CD8-positive, alpha-beta memory T cell (primary cell): ENCODE measurements at regions not wholly inside any gene's neighbourhood (a gene's known extent, or its start where the extent isn't known, plus 50 kb on each side); places are given as distances from the start of the nearest gene placed in this dataset.

Source experiments
- CTCF ChIA-PET: fragments of 350-600 bp; sonication (Branson Sonifier 250); formaldehyde crosslinking; loops from one replicate; lab custom pipeline; 2021; ENCODE audit warnings: antibody characterized with exemption; lab: Charles Lee
- POLR2A ChIA-PET: fragments of 350-600 bp; sonication (Branson Sonifier 250); formaldehyde crosslinking; loops from one replicate; lab custom pipeline; 2021; ENCODE audit warnings: antibody characterized with exemption; lab: Charles Lee
- DNase-seq, 5 donors: peaks; one replicate each; pipeline versions ENCODE4 v3.0.0 to v3.0.0-alpha.2; 2020 to 2022; ENCODE audit warnings: mixed read lengths in 1 of 5
- H3K27ac ChIP-seq: one replicate; pipeline ENCODE4 v1.7.0; 2013; ENCODE audit warnings: low read depth, mild to moderate bottlenecking, low read length, moderate library complexity
- H3K27me3 ChIP-seq: 2 replicates; pipeline ENCODE4 v1.7.0; 2013; ENCODE audit warnings: low read length, mild to moderate bottlenecking; ENCODE audit not compliant: insufficient read depth, poor library complexity, severe bottlenecking
- H3K36me3 ChIP-seq: 2 replicates; pipeline ENCODE4 v1.7.0; 2013; ENCODE audit warnings: mild to moderate bottlenecking, low read length, moderate library complexity; ENCODE audit not compliant: insufficient read depth
- H3K4me1 ChIP-seq: 2 replicates; pipeline ENCODE4 v1.7.0; 2013; ENCODE audit warnings: mild to moderate bottlenecking, low read length, moderate library complexity; ENCODE audit not compliant: insufficient read depth
- H3K4me3 ChIP-seq: 2 replicates; pipeline ENCODE4 v1.7.0; 2013; ENCODE audit warnings: mild to moderate bottlenecking, low read length
- H3K9me3 ChIP-seq: 2 replicates; pipeline ENCODE4 v1.7.0; 2013; ENCODE audit warnings: mild to moderate bottlenecking, low read length
- H3K27ac Mint-ChIP-seq, 8 donors: one replicate each; pipeline ENCODE4 v1.8.0; 2020 to 2021; ENCODE audit warnings: mixed read lengths in 8 of 8, mild to moderate bottlenecking in 6 of 8, inconsistent platforms in 3 of 8, moderate library complexity in 3 of 8
- H3K27me3 Mint-ChIP-seq, 2 donors: one replicate each; pipeline ENCODE4 v1.8.0; 2020 to 2021; ENCODE audit warnings: mixed read lengths in 2 of 2, mild to moderate bottlenecking in 1 of 2, moderate library complexity in 1 of 2
- H3K36me3 Mint-ChIP-seq, 3 donors: one replicate each; pipeline ENCODE4 v1.8.0; 2020 to 2021; ENCODE audit warnings: mixed read lengths in 3 of 3, inconsistent platforms in 1 of 3, mild to moderate bottlenecking in 1 of 3
- H3K4me1 Mint-ChIP-seq, 3 donors: one replicate each; pipeline ENCODE4 v1.8.0; 2020 to 2021; ENCODE audit warnings: mixed read lengths in 3 of 3, inconsistent platforms in 1 of 3, mild to moderate bottlenecking in 1 of 3
- H3K4me3 Mint-ChIP-seq, 7 donors: one replicate each; pipeline ENCODE4 v1.8.0; 2020 to 2021; ENCODE audit warnings: mixed read lengths in 7 of 7, mild to moderate bottlenecking in 6 of 7, moderate library complexity in 4 of 7, inconsistent platforms in 2 of 7
- H3K9me3 Mint-ChIP-seq, 5 donors: one replicate each; pipeline ENCODE4 v1.8.0; 2020 to 2022; ENCODE audit warnings: mixed read lengths in 5 of 5, mild to moderate bottlenecking in 3 of 5, moderate library complexity in 2 of 5, inconsistent platforms in 1 of 5

DNA sequence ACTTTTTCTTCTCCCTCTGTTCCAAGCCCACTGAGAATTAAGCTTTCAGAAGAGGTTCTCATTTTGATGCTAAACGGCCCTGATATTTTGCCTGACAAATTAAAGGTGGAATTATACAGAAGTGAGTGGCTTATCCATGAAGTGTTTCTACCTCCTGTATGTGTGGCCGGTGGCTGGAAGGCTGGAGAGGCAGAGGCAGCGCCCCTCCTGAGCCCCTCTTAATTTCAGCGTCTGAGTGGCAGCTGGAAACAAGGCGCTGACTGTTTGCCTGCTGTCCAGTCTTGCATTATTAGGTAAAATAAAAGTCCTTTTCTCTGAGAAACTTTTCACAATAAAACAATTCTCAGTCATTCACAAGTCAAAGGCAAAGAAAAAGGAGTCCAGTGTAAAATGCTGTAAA is 685.7 kb downstream of the MCTP2 start:
- H3K4me3 Mint-ChIP-seq: no peak overlapping the region
- Histone ChIP-seq H3K4me3 (no peak overlapping the region), H3K36me3 (no peaks in the 10 kb centered on the region), H3K27ac (no peak overlapping the region), H3K27me3 (no peaks in the 10 kb centered on the region), H3K4me1 (no peaks in the 10 kb centered on the region), H3K9me3 (no peaks in the 10 kb centered on the region)
- H3K27ac Mint-ChIP-seq: no peak overlapping the region
- peaks cover 0 to 15% (median 3%) of the 10 kb centered on the region in 5 donors for H3K9me3 Mint-ChIP-seq
- no peaks in the 10 kb centered on the region for H3K36me3 Mint-ChIP-seq
- POLR2A ChIA-PET: no interaction called here
- no peak for DNase-seq
- peaks cover 0 to 2% of the 10 kb centered on the region in 2 donors for H3K27me3 Mint-ChIP-seq
- CTCF ChIA-PET: no interaction called here
- no peaks in the 10 kb centered on the region for H3K4me1 Mint-ChIP-seq

DNA sequence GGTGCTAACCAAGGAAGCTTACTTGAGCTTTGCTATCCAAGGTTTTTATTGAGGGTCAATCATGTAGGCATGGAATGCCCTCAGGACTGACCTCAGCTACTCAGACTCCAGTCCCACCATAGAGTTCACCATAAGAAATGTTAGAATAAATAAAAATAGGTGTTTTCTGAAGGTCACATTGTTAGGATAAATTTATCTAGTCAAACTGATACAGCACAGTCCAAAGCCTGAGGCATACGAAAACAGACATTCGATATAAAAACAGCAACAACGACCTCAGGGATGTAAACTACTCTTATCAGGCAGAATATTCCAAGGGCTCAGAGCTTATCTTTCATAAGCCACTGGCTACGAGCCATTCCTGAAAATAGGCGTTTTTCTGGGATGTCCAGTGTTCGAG is 690.6 kb downstream of the MCTP2 start:
- Mint-ChIP-seq H3K27me3 (peaks cover 0 to 2% of the 10 kb centered on the region in 2 donors), H3K4me3 (no peak overlapping the region), H3K9me3 (peaks cover 0 to 2% (median 0%) of the 10 kb centered on the region in 5 donors), H3K27ac (no peak overlapping the region), H3K4me1 (no peaks in the 10 kb centered on the region), H3K36me3 (no peaks in the 10 kb centered on the region)
- no peaks in the 10 kb centered on the region for H3K9me3 ChIP-seq
- H3K4me1 ChIP-seq: no peaks in the 10 kb centered on the region
- CTCF ChIA-PET: no interaction called here
- no peak overlapping the region for H3K27ac ChIP-seq
- no peaks in the 10 kb centered on the region for H3K36me3 ChIP-seq
- no peak overlapping the region for H3K4me3 ChIP-seq
- POLR2A ChIA-PET: no interaction called here
- DNase-seq: no peak
- H3K27me3 ChIP-seq: no peaks in the 10 kb centered on the region

GRCh38 chr15:94924057-94924456 is 692.7 kb downstream of the MCTP2 start:
- Mint-ChIP-seq H3K9me3 (peaks cover 0 to 3% (median 1%) of the 10 kb centered on the region in 5 donors), H3K4me3 (no peak overlapping the region), H3K36me3 (no peaks in the 10 kb centered on the region), H3K4me1 (no peaks in the 10 kb centered on the region), H3K27ac (no peak overlapping the region), H3K27me3 (peaks cover 0 to 2% of the 10 kb centered on the region in 2 donors)
- H3K27me3 ChIP-seq: no peaks in the 10 kb centered on the region
- H3K27ac ChIP-seq: no peak overlapping the region
- ChIA-PET CTCF (no interaction called here), POLR2A (no interaction called here)
- H3K4me3 ChIP-seq: no peak overlapping the region
- H3K9me3 ChIP-seq: no peaks in the 10 kb centered on the region
- H3K36me3 ChIP-seq: no peaks in the 10 kb centered on the region
- H3K4me1 ChIP-seq: no peaks in the 10 kb centered on the region
- no peak for DNase-seq

- Mint-ChIP-seq H3K36me3 (no peaks in the 10 kb centered on the region), H3K27ac (no peak overlapping the region), H3K27me3 (peaks cover 0 to 1% of the 10 kb centered on the region in 2 donors), H3K9me3 (peaks cover 0 to 3% (median 0%) of the 10 kb centered on the region in 5 donors), H3K4me1 (no peaks in the 10 kb centered on the region), H3K4me3 (no peak overlapping the region)
- Histone ChIP-seq H3K4me1 (no peaks in the 10 kb centered on the region), H3K36me3 (no peaks in the 10 kb centered on the region), H3K27ac (no peak overlapping the region), H3K9me3 (no peaks in the 10 kb centered on the region), H3K27me3 (no peaks in the 10 kb centered on the region), H3K4me3 (no peak overlapping the region)
- POLR2A ChIA-PET: no interaction called here
- CTCF ChIA-PET: interaction anchor here (0.6 kb wide), 1 partner anchor 1158 kb away, joined by 3 read pairs; no protein-coding TSS in a partner anchor
- no peak for DNase-seq
Measured at GRCh38 chr15:94924971-94925598, 693.7 kb downstream of the MCTP2 start.

- Histone ChIP-seq H3K9me3 (no peaks in the 10 kb centered on the region), H3K27ac (no peak overlapping the region), H3K36me3 (no peaks in the 10 kb centered on the region), H3K4me3 (no peak overlapping the region), H3K4me1 (no peaks in the 10 kb centered on the region), H3K27me3 (no peaks in the 10 kb centered on the region)
- Mint-ChIP-seq H3K4me3 (no peak overlapping the region), H3K9me3 (peaks cover 0 to 3% (median 0%) of the 10 kb centered on the region in 5 donors), H3K27ac (no peak overlapping the region), H3K27me3 (no peaks in the 10 kb centered on the region), H3K4me1 (no peaks in the 10 kb centered on the region), H3K36me3 (no peaks in the 10 kb centered on the region)
- no peak for DNase-seq
- CTCF ChIA-PET: no interaction called here
- POLR2A ChIA-PET: no interaction called here
Measured at GRCh38 chr15:94925680-94926079, 694.3 kb downstream of the MCTP2 start.

- H3K27me3 Mint-ChIP-seq: no peaks in the 10 kb centered on the region
- ChIA-PET POLR2A (no interaction called here), CTCF (no interaction called here)
- H3K4me1 ChIP-seq: no peaks in the 10 kb centered on the region
- no peaks in the 10 kb centered on the region for H3K4me1 Mint-ChIP-seq
- no peak overlapping the region for H3K4me3 Mint-ChIP-seq
- no peak overlapping the region for H3K27ac Mint-ChIP-seq
- H3K36me3 Mint-ChIP-seq: no peaks in the 10 kb centered on the region
- no peak overlapping the region for H3K27ac ChIP-seq
- H3K4me3 ChIP-seq: no peak overlapping the region
- peaks cover 0 to 3% (median 0%) of the 10 kb centered on the region in 5 donors for H3K9me3 Mint-ChIP-seq
- DNase-seq: no peak
- H3K27me3 ChIP-seq: no peaks in the 10 kb centered on the region
- H3K9me3 ChIP-seq: no peaks in the 10 kb centered on the region
- H3K36me3 ChIP-seq: no peaks in the 10 kb centered on the region
Measured at GRCh38 chr15:94927003-94927402, 695.6 kb downstream of the MCTP2 start.

DNA sequence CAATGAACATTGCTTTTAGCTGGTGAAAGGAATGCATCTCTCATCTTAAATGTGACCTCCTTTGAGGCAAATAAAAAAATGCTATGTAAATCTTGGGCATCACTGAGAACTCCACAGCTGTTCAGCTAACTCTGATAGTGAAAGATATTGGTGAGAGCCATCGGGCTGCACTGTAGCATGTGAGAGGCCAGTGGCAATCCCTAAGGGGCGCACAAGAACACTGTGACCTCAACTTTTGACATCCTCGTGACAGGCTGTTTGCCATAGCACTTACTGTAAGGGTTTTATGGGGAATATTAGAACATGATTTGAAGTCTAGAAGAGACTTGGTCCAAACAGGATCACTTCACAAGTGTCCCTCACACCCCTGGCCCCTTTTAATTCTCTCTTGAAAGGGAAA is 697.9 kb downstream of the MCTP2 start:
- no peak for DNase-seq
- Histone ChIP-seq H3K27ac (no peak overlapping the region), H3K4me3 (no peak overlapping the region), H3K4me1 (no peaks in the 10 kb centered on the region), H3K36me3 (no peaks in the 10 kb centered on the region), H3K9me3 (no peaks in the 10 kb centered on the region), H3K27me3 (no peaks in the 10 kb centered on the region)
- no peak overlapping the region for H3K4me3 Mint-ChIP-seq
- ChIA-PET CTCF (no interaction called here), POLR2A (no interaction called here)
- H3K4me1 Mint-ChIP-seq: no peaks in the 10 kb centered on the region
- no peaks in the 10 kb centered on the region for H3K27me3 Mint-ChIP-seq
- no peaks in the 10 kb centered on the region for H3K36me3 Mint-ChIP-seq
- no peak overlapping the region for H3K27ac Mint-ChIP-seq
- H3K9me3 Mint-ChIP-seq: peaks cover 0 to 4% (median 3%) of the 10 kb centered on the region in 5 donors

GRCh38 chr15:94930441-94930840 is 699.1 kb downstream of the MCTP2 start:
- Histone ChIP-seq H3K36me3 (no peaks in the 10 kb centered on the region), H3K27ac (no peak overlapping the region), H3K9me3 (no peaks in the 10 kb centered on the region), H3K4me3 (no peak overlapping the region), H3K27me3 (no peaks in the 10 kb centered on the region), H3K4me1 (no peaks in the 10 kb centered on the region)
- ChIA-PET POLR2A (no interaction called here), CTCF (no interaction called here)
- no peaks in the 10 kb centered on the region for H3K27me3 Mint-ChIP-seq
- H3K9me3 Mint-ChIP-seq: peaks cover 0 to 12% (median 3%) of the 10 kb centered on the region in 5 donors
- no peak for DNase-seq
- no peaks in the 10 kb centered on the region for H3K36me3 Mint-ChIP-seq
- no peak overlapping the region for H3K4me3 Mint-ChIP-seq
- no peaks in the 10 kb centered on the region for H3K4me1 Mint-ChIP-seq
- no peak overlapping the region for H3K27ac Mint-ChIP-seq
